Hepatic stellate cell (primary cell): ENCODE measurements at regions not wholly inside any gene's neighbourhood (a gene's known extent, or its start where the extent isn't known, plus 50 kb on each side); places are given as distances from the start of the nearest gene placed in this dataset.

ENCODE experiments used
- DNase-seq: peaks from one replicate; pipeline ENCODE4 v3.0.0; 2011; ENCODE audit warnings: low spot score

DNA sequence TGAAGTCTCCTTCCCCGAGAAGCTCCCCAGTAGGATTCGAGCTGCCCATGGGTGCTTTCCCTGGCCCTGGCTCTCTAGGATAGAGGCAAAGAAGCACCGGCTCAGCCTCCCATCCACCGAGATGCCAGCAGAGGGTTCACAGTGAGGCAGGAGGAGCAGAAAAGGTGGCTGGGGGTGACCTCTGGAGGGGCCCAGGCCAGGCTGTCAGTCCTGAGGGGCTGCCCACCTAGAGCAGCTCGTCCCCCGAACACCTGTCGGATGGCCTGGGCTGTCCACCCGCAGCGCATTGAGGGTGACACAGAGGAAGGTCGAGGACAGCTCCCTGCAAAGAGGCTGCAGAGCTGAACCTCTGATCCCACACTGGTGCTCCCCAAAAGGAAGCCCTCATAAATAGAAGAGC is 167.2 kb upstream of the PPP2R2D start:
- no peak for DNase-seq

- no peak for DNase-seq
Measured at GRCh38 chr10:131735577-131735976, 165.2 kb upstream of the PPP2R2D start.

DNA sequence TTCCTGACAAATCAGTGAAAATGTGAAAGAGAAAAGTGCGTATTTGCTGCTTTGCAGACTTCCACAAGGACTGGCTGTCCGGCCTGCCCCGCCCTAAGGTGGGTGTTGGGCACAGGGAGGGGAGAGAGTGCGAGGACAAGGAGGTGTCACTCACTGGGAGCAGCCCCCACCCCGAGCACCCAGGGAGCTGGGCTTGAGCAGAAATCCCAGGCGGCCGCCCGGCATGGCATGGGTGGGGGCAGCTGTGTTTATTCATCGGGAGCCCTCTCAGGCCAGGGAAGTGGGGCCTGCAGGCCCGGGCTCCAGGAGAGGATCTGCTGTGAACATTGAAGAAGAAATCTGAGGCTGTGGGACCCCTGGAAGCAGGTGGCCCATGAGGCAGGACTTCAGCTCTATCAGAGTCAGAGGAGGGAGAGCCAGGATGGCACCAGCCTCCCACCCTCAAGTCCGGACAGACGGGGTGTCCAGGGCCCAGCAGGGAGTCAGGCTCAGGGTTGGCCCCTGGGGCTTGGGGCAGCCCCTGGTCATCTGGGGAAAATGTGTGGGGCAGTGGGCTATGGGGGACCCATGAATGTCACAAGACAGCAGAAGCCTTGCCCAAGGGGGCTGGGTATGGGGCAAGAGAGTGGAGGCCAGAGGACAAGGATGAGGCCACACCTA is 164.4 kb upstream of the PPP2R2D start:
- no peak for DNase-seq

- no peak for DNase-seq
Measured at GRCh38 chr10:131737543-131738395, 163.0 kb upstream of the PPP2R2D start.

GRCh38 chr10:131738396-131738735 is 162.4 kb upstream of the PPP2R2D start:
- DNase-seq, result no peak

GRCh38 chr10:131739206-131739605 is 161.6 kb upstream of the PPP2R2D start:
- no peak for DNase-seq

- no peak for DNase-seq
Measured at GRCh38 chr10:131742500-131742951, 158.3 kb upstream of the PPP2R2D start.

- no peak for DNase-seq
Measured at GRCh38 chr10:131743190-131744151, 157.3 kb upstream of the PPP2R2D start.

DNA sequence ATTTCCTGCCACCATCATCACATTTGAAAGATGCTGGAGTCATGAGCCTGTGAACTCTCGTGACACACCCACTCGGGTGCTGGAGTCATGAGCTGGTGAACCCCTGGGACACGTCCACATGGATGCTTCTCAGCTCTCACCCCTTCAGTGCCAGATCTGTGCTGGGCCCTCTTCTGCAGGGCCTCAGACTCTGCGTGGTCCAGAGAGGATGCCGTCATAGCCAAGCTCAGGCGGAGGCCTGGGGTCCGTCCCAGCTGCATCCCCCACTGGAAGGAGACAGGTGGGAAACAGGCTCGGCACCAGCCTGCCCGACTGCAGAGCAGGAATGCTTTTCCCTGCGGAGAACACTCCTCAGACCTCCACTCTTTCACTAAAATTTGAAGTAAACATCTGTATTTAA is 156.5 kb upstream of the PPP2R2D start:
- DNase-seq, result no peak

- DNase-seq, result no peak
Measured at GRCh38 chr10:131745591-131745990, 155.2 kb upstream of the PPP2R2D start.

DNA sequence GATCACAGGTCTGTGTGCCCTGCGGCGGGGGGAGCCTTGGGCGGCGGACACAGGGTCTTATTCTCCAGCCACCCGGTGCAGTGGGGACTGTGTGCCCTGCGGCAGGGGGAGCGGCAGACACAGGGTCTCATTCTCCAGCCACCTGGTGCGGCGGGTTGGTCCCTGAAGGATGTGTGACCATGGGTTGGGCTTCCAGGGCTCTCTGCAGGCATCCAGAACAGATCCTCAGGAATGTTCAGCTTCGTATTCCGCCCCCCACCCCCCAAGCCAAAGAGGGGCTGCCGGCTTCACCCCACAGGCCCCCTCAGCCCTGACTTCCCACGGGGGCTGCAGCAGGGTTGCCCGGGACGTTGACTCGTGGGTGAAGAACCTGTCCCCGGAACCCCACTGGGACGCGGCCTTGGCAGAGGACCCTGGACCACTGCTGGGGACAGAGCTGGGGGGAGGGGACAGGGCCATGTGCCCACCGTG is 154.5 kb upstream of the PPP2R2D start:
- DNase-seq, result no peak

DNA sequence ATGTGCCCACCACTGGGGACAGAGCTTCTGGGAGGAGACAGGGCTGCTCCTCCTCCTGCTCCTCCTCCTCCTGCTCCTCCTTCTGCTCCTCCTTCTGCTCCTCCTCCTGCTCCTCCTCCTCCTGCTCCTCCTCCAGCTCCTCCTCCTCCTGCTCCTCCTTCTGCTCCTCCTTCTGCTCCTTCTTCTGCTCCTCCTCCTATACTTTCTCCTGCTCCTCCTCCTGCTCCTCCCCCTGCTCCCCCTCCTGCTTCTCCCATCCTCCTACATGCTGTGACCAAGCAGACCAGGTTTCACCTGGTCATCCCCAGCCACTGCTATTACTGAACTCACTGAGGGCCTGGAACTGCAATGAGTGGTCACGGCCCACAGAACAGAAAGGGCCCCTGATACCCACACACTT is 154.0 kb upstream of the PPP2R2D start:
- no peak for DNase-seq

DNA sequence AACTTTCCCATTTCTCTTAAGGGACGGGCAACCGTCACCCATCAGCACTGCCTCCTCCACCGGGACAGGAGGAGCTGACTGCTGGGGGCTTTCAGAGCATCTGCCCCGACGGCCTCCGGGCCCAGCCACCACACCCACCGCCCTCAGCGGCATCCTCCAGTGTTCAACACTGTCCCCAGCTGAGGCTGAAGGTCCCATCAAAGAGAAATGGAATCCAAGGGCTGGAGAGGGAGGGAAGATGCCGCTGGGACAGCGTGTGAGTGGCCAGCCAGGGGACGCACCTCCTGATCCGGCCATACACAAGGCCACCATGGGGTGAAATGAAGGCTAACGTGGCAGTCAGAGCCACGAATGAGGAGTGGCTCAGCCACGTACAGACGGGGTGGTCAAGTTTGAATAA is 153.6 kb upstream of the PPP2R2D start:
- DNase-seq, result no peak

- no peak for DNase-seq
Measured at GRCh38 chr10:131747791-131748190, 153.0 kb upstream of the PPP2R2D start.

- DNase-seq, result no peak
Measured at GRCh38 chr10:131748191-131748590, 152.6 kb upstream of the PPP2R2D start.

- DNase-seq, result no peak
Measured at GRCh38 chr10:131748831-131749766, 151.7 kb upstream of the PPP2R2D start.

DNA sequence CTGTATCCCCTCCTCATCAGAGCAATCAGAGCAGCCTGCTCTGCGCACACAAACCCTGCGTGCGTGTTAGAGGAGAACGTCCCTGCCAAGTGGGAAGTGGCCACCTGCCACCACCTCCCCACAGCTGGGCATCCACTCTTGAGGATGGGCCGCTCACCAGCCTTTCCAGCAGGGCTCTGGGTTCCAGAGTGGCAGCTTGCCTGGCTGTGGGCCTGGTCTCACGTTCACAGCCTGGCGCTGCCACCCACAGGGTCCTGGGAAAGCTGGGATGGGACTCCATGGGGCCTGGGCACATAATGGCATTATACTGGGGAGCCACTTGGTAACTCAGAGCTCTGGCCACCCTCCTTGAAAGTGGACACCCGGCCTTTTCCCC is 151.1 kb upstream of the PPP2R2D start:
- no peak for DNase-seq

- no peak for DNase-seq
Measured at GRCh38 chr10:131750171-131750895, 150.5 kb upstream of the PPP2R2D start.

DNA sequence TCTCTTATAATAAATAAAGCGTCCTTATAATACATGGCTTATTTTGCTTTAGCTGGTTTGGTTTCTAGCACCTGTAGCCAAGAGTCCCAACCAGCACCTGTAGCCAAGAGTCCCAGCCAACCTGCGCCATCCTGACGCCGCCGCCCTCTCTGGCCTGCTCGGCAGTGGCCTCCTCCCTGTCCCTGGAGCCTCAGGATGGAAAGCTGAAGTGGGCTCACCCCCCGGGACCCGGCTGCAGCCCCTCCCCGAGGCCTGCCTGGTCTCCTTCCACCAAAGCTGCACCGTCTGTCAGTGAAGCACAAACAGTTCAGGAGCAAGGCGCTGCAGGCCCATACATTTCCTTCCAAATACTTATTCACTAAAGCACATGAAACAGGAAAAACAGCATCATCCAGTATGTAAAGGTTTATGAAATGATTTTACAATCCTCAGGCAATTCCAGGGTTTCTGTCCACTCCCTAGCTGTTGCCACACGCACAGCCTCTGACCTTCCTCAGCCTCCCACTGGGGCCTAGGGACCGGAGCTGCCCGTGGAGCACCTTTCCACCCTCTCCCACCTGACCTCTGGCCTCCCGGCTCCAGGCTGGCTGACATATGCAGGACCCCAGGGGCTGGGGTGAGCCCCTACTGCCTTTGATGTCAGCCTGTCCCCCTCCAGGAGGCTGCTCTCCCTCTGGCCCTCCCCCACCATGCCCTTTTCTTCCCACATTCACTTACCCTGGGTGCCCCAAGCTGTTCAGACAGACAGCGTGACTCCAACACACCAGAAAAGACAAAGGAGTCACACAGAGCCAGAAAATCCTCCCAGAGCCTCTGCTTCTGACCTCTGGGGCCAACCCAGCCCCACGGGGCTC is 149.6 kb upstream of the PPP2R2D start:
- no peak for DNase-seq
